H9 (cell line): ENCODE measurements at regions not wholly inside any gene's neighbourhood (a gene's known extent, or its start where the extent isn't known, plus 50 kb on each side); places are given as distances from the start of the nearest gene placed in this dataset.

ENCODE experiments used
- DNase-seq: peaks from one replicate; pipeline ENCODE4 v3.0.0-alpha.2; 2017
- H2AFZ ChIP-seq: one replicate; pipeline ENCODE4 v1.6.1; 2013; ENCODE audit warnings: mild to moderate bottlenecking, low read length, control low read depth, moderate library complexity
- H2AK5ac ChIP-seq: 2 replicates; pipeline ENCODE4 v1.6.1; 2013; ENCODE audit warnings: low read length, control low read depth, mixed read lengths; ENCODE audit not compliant: insufficient read length
- H2BK120ac ChIP-seq: one replicate; pipeline ENCODE4 v1.6.1; 2013; ENCODE audit warnings: low read depth, mild to moderate bottlenecking, low read length, control low read depth, inconsistent platforms; ENCODE audit not compliant: poor library complexity, severe bottlenecking
- H2BK12ac ChIP-seq: 2 replicates; pipeline ENCODE4 v1.6.1; 2013; ENCODE audit warnings: low read length, control low read depth, mixed read lengths, low read depth; ENCODE audit not compliant: insufficient read length
- H2BK15ac ChIP-seq: 2 replicates; pipeline ENCODE4 v1.6.1; 2013; ENCODE audit warnings: low read depth, low read length, control low read depth
- H2BK20ac ChIP-seq: one replicate; pipeline ENCODE4 v1.6.1; 2013; ENCODE audit warnings: low read depth, mild to moderate bottlenecking, low read length, control low read depth, inconsistent platforms; ENCODE audit not compliant: poor library complexity, severe bottlenecking
- H2BK5ac ChIP-seq: 2 replicates; pipeline ENCODE4 v1.6.1; 2013; ENCODE audit warnings: low read length, control low read depth, mixed read lengths; ENCODE audit not compliant: insufficient read length
- H3K14ac ChIP-seq: 2 replicates; pipeline ENCODE4 v1.6.1; 2013; ENCODE audit warnings: low read length, control low read depth; ENCODE audit not compliant: insufficient read depth
- H3K18ac ChIP-seq: 2 replicates; pipeline ENCODE4 v1.6.1; 2013; ENCODE audit warnings: low read depth, mild to moderate bottlenecking, mixed read lengths, low read length, control low read depth; ENCODE audit not compliant: insufficient read length
- H3K23ac ChIP-seq: 2 replicates; pipeline ENCODE4 v1.6.1; 2013; ENCODE audit warnings: low read length, control low read depth, mixed read lengths, low read depth; ENCODE audit not compliant: insufficient read length
- H3K23me2 ChIP-seq: 2 replicates; pipeline ENCODE4 v1.6.1; 2013; ENCODE audit warnings: low read depth, mild to moderate bottlenecking, mixed read lengths, low read length, control low read depth; ENCODE audit not compliant: insufficient read length, poor library complexity, severe bottlenecking
- H3K27ac ChIP-seq: 2 replicates; pipeline ENCODE4 v1.5.1; 2013; ENCODE audit warnings: low read length, control low read depth, mixed read lengths, low read depth; ENCODE audit not compliant: insufficient read length
- H3K27me3 ChIP-seq: 2 replicates; pipeline ENCODE4 v1.6.1; 2013; ENCODE audit warnings: low read length, control low read depth, inconsistent platforms; ENCODE audit not compliant: insufficient read depth
- H3K4ac ChIP-seq: 2 replicates; pipeline ENCODE4 v1.6.1; 2013; ENCODE audit warnings: low read depth, mild to moderate bottlenecking, control low read depth, inconsistent platforms, low read length, moderate library complexity
- H3K4me1 ChIP-seq: 2 replicates; pipeline ENCODE4 v1.6.1; 2013; ENCODE audit warnings: low read length, control low read depth, inconsistent platforms; ENCODE audit not compliant: insufficient read depth
- H3K4me2 ChIP-seq: 2 replicates; pipeline ENCODE4 v1.6.1; 2013; ENCODE audit warnings: low read length, control low read depth, mixed read lengths; ENCODE audit not compliant: insufficient read length, insufficient read depth
- H3K56ac ChIP-seq: 2 replicates; pipeline ENCODE4 v1.6.1; 2013; ENCODE audit warnings: low read depth, mild to moderate bottlenecking, mixed read lengths, low read length, control low read depth; ENCODE audit not compliant: insufficient read length
- H3K79me1 ChIP-seq: 2 replicates; pipeline ENCODE4 v1.6.1; 2013; ENCODE audit warnings: low read depth, mild to moderate bottlenecking, moderate library complexity, low read length, control low read depth, inconsistent platforms; ENCODE audit not compliant: insufficient read depth, poor library complexity, severe bottlenecking
- H3K79me2 ChIP-seq: 2 replicates; pipeline ENCODE4 v1.6.1; 2013; ENCODE audit warnings: low read length, control low read depth, inconsistent platforms; ENCODE audit not compliant: insufficient read depth
- H3K9ac ChIP-seq: 2 replicates; pipeline ENCODE4 v1.6.1; 2013; ENCODE audit warnings: low read length, control low read depth, mixed read lengths; ENCODE audit not compliant: insufficient read length; ENCODE audit errors: extremely low read depth
- H3K9me3 ChIP-seq: one replicate; pipeline ENCODE4 v1.6.1; 2013; ENCODE audit warnings: low read depth, low read length, inconsistent platforms; ENCODE audit not compliant: control insufficient read depth
- H3T11ph ChIP-seq: one replicate; pipeline ENCODE4 v1.6.1; 2013; ENCODE audit warnings: mild to moderate bottlenecking, low read length, control low read depth, inconsistent platforms
- H4K20me1 ChIP-seq: one replicate; pipeline ENCODE4 v1.6.1; 2013; ENCODE audit not compliant: control insufficient read depth, insufficient read length, insufficient read depth
- H4K5ac ChIP-seq: 2 replicates; pipeline ENCODE4 v1.6.1; 2013; ENCODE audit warnings: low read depth, mild to moderate bottlenecking, mixed read lengths, low read length, control low read depth; ENCODE audit not compliant: insufficient read length
- H4K8ac ChIP-seq: replicated peaks from 2 replicates; pipeline ENCODE4 v1.6.1; 2013; ENCODE audit warnings: low read length, control low read depth, mixed read lengths, low read depth; ENCODE audit not compliant: insufficient read length
- H4K91ac ChIP-seq: 2 replicates; pipeline ENCODE4 v1.6.1; 2013; ENCODE audit warnings: low read depth, mild to moderate bottlenecking, moderate library complexity, mixed read lengths, low read length, control low read depth; ENCODE audit not compliant: insufficient read length
- H3K27ac Mint-ChIP-seq, 3 experiments: 2 replicates in 2 of 3; 3 replicates in 1 of 3; pipeline ENCODE4 v1.8.0; 2020 to 2021; ENCODE audit warnings: mixed read lengths in 3 of 3, mild to moderate bottlenecking in 1 of 3, moderate library complexity in 1 of 3
- H3K27me3 Mint-ChIP-seq: 2 replicates; pipeline ENCODE4 v1.8.0; 2021; ENCODE audit warnings: low read depth, mild to moderate bottlenecking, moderate library complexity, mixed read lengths
- H3K36me3 Mint-ChIP-seq, 3 experiments: 2 replicates in 2 of 3; 3 replicates in 1 of 3; pipeline ENCODE4 v1.8.0; 2020 to 2021; ENCODE audit warnings: low read depth in 3 of 3, mixed read lengths in 3 of 3; ENCODE audit not compliant: insufficient read depth in 1 of 3
- H3K4me1 Mint-ChIP-seq, 2 experiments: 2 replicates each; pipeline ENCODE4 v1.8.0; 2020; ENCODE audit warnings: mixed read lengths in 2 of 2
- H3K4me3 Mint-ChIP-seq, 2 experiments: 2 replicates in 1 of 2; 3 replicates in 1 of 2; pipeline ENCODE4 v1.8.0; 2020 to 2021; ENCODE audit warnings: mild to moderate bottlenecking in 2 of 2, mixed read lengths in 2 of 2, moderate library complexity in 1 of 2
- H3K9me3 Mint-ChIP-seq, 2 experiments: 2 replicates in 1 of 2; 3 replicates in 1 of 2; pipeline ENCODE4 v1.8.0; 2020; ENCODE audit warnings: mild to moderate bottlenecking in 2 of 2, mixed read lengths in 2 of 2, moderate library complexity in 1 of 2
- CTCF ChIP-seq: fragments of 200-600 bp; sonication (generic); conservative IDR thresholded peaks from 3 replicates; pipeline ENCODE4 v1.8.0; 2021; ENCODE audit warnings: antibody characterized with exemption, mild to moderate bottlenecking
- WGBS: extraction: QIAGEN DNeasy Blood & Tissue Kit; methylation state at CpG from one replicate; pipeline ENCODE4 v1.1.7; 2013; ENCODE audit warnings: missing lambda C conversion rate, low lambda C conversion rate, mixed read lengths; ENCODE audit not compliant: insufficient read length; ENCODE audit errors: extremely low coverage; 5-methylcytosine and 5-hydroxymethylcytosine counted together

DNA sequence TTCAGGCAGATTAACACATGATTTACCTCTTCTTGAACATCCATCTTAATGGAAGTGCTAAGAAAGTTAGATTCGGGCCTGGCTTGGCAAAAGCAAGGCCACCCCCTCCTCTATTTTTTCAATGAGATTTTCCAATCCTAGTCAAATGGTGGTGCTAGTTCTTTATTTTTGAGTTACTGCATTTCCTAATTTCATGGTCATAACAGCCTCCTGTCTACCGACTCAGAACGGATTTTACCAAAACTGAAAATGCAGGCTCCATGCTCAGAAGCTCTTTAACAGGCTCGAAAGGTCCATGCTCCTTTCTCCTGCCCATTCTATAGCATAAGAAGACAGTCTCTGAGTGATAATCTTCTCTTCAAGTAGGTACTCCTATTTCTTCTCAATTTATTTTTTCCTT is 117.2 kb upstream of the ESR1 start:
- no CpG with 5 or more reads among the region's 4 CpGs for WGBS

More for the DNA sequence above, 117.2 kb upstream of the ESR1 start:
- Mint-ChIP-seq H3K4me3 (no peak overlapping the region), H3K36me3 (no peaks in the 10 kb centered on the region), H3K9me3 (no peaks in the 10 kb centered on the region), H3K27ac (no peak overlapping the region), H3K27me3 (peaks cover 2% of the 10 kb centered on the region; the same call in 1 of the 2 replicates), H3K4me1 (peaks cover 8 to 14% of the 10 kb centered on the region in 2 experiments)
- Histone ChIP-seq H2AFZ (no peak overlapping the region), H4K8ac (no peak overlapping the region), H3K27me3 (no peaks in the 10 kb centered on the region), H3K23ac (no peak overlapping the region), H3K79me1 (no peaks in the 10 kb centered on the region), H4K91ac (no peak overlapping the region), H3K56ac (no peak overlapping the region), H3K18ac (no peak overlapping the region), H3K79me2 (no peaks in the 10 kb centered on the region), H3K27ac (no peak overlapping the region), H4K5ac (no peak overlapping the region), H3K9me3 (no peaks in the 10 kb centered on the region), H3K4ac (no peak overlapping the region), H2AK5ac (no peak overlapping the region), H2BK5ac (no peak overlapping the region), H3T11ph (no peak overlapping the region), H2BK12ac (no peak overlapping the region), H3K9ac (no peak overlapping the region), H2BK20ac (no peak overlapping the region), H2BK15ac (no peak overlapping the region), H3K14ac (no peak overlapping the region), H4K20me1 (no peaks in the 10 kb centered on the region), H3K23me2 (no peaks in the 10 kb centered on the region), H3K4me1 (no peaks in the 10 kb centered on the region), H2BK120ac (no peak overlapping the region), H3K4me2 (no peak overlapping the region)
- no peak for DNase-seq
- TF ChIP-seq CTCF = no peak
